ENCODE measurements at regions not wholly inside any gene's neighbourhood (a gene's known extent, or its start where the extent isn't known, plus 50 kb on each side); places are given as distances from the start of the nearest gene placed in this dataset.
"Not testable (repeated sequence)": the region's sequence is repeated elsewhere in the genome, so short reads cannot be mapped to it uniquely, and the experiment has no call there.

DNA sequence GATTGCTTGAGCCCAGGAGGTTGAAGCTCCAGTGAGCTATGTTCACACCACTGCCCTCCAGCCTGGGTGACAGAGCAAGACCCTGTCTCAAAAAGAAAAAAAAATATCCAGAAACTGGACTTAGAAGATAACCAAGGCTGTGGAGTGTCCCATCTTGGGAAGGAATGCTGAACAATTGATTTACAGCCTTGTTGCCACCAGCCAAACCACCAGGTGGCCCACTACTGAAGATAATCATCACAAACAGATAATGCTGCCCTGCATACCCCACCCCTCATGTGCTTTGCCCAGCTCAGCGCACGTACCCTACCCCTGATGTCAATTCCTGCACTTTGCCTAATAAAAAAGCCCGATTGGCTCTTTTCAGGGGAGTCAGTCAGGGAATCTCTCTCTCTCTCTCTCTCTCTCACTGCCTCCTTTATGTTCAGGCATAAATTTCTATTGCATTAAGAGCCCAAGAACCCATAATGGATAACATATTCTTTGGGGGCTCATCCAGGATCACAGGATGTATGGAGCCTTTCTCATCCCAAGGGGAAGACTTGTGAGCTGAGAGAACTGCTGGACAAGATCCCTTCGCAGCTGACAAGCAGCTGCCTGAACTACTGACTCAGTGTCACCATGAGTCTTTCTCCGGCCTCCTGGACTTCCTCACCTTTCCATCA is 166.4 kb downstream of the CD24 start:
- Histone ChIP-seq H3K9ac (ENCODE audit: low read depth, low read length) (no peak overlapping the region), H3K36me3 (ENCODE audit: insufficient read depth, low read depth, low read length) (no peaks in the 10 kb centered on the region), H3K4me1 (ENCODE audit: insufficient read depth, low read length) (peaks cover 20% of the 10 kb centered on the region; the same call in 1 of the 2 replicates), H3K9me3 (ENCODE audit: insufficient read depth, low read depth, low read length) (peaks cover 51% of the 10 kb centered on the region), H3K4me3 (ENCODE audit: low read length) (no peak overlapping the region), H3K27me3 (ENCODE audit: insufficient read depth, low read length) (no peaks in the 10 kb centered on the region), H3K27ac (ENCODE audit: low read length) (no peak overlapping the region)

DNA sequence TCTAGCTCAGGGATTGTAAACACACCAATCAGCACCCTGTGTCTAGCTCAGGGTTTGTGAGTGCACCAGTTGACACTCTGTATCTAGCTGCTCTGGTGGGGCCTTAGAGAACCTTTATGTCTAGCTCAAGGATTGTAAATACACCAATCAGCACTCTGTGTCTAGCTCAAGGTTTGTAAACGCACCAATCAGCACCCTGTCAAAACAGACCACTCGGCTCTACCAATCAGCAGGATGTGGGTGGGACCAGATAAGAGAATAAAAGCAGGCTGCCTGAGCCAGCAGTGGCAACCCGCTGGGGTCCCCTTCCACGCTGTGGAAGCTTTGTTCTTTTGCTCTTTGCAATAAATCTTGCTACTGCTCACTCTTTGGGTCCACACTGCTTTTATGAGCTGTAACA is 168.3 kb downstream of the CD24 start:
- Histone ChIP-seq H3K9me3 (ENCODE audit: insufficient read depth, low read depth, low read length) (peaks cover 42% of the 10 kb centered on the region), H3K4me1 (ENCODE audit: insufficient read depth, low read length) (peaks cover 33% of the 10 kb centered on the region; the same call in 1 of the 2 replicates)
- H3K27me3 ChIP-seq (ENCODE audit: insufficient read depth, low read length); H3K27ac ChIP-seq (ENCODE audit: low read length); H3K4me3 ChIP-seq (ENCODE audit: low read length); H3K9ac ChIP-seq (ENCODE audit: low read depth, low read length); H3K36me3 ChIP-seq (ENCODE audit: insufficient read depth, low read depth, low read length): not testable (repeated sequence)

DNA sequence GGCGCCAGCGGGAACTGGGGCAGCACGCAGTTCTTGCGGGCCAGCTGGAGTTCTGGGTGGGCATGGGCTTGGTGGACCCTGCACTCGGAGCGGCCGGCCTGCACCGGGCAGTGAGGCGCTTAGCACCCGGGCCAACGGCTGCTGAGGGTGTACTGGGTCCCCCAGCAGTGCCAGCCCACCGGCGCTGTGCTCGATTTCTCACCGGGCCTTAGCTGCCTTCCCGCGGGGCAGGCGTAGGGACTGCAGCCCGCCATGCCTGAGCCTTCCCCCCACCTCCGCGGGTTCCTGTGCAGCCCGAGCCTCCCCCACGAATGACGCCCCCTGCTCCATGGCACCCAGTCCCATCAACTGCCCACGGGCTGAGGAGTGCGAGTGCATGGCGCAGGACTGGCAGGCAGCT is 168.8 kb downstream of the CD24 start:
- H3K27ac ChIP-seq (ENCODE audit: low read length): no peak overlapping the region
- H3K27me3 ChIP-seq (ENCODE audit: insufficient read depth, low read length): no peaks in the 10 kb centered on the region
- H3K9me3 ChIP-seq (ENCODE audit: insufficient read depth, low read depth, low read length): peaks cover 37% of the 10 kb centered on the region; the same call in 1 of the 2 replicates
- no peak overlapping the region for H3K4me3 ChIP-seq (ENCODE audit: low read length)
- no peak overlapping the region for H3K9ac ChIP-seq (ENCODE audit: low read depth, low read length)
- H3K4me1 ChIP-seq (ENCODE audit: insufficient read depth, low read length): peaks cover 33% of the 10 kb centered on the region; the same call in 1 of the 2 replicates
- no peaks in the 10 kb centered on the region for H3K36me3 ChIP-seq (ENCODE audit: insufficient read depth, low read depth, low read length)

DNA sequence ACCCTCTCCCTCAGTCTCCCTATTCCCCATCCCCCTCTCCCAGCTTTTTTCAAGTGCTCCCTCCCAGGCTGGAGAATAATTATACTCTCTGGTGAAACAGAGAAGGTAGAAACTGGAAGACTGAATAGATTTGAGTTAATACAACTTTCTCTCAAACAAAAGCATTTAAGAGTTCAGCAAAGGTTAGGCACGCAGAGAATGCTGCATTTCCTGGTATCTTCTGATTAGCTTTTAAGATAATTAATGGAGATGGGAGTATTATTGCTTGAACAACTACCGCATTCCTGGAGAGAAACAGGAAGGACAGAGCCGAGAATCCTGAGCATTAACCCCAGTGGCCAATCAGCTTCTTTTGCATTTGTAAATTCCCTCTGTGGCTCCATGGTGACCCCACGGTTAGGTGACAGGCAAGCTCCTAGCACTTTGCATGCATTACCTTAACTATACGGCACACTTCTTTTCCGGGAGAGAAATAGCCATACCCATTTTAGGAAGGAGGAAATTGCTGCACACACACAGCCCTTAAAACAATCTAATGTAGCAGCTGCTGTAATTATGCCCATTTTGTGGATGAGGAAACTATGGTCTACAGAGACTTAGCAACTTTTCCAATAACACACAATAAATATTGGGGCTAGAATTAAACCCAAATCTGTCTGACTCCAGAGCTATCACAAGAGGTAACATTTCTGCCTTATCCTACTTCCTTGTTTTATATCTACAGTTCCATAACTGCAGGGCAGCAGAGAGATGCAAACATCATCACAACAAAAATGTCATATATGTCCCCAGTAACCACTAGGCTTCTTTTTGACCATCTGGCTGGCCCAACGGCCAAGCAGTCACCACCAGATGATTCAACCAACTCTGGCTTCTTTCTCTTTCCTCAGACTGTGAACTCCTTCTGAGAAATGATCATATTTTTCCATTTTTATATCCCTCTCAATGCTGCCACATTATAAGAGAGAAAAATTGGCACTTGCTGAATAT is 169.9 kb downstream of the CD24 start:
- Histone ChIP-seq H3K27ac (ENCODE audit: low read length) (peak overlapping the region; percentile 66), H3K4me3 (ENCODE audit: low read length) (peak overlapping the region; percentile 40; the same call in 1 of the 2 replicates), H3K36me3 (ENCODE audit: insufficient read depth, low read depth, low read length) (no peaks in the 10 kb centered on the region), H3K4me1 (ENCODE audit: insufficient read depth, low read length) (peaks cover 38% of the 10 kb centered on the region; the same call in 1 of the 2 replicates), H3K9me3 (ENCODE audit: insufficient read depth, low read depth, low read length) (peaks cover 28% of the 10 kb centered on the region; the same call in 1 of the 2 replicates), H3K9ac (ENCODE audit: low read depth, low read length) (peak overlapping the region; percentile 26; the same call in 1 of the 2 replicates), H3K27me3 (ENCODE audit: insufficient read depth, low read length) (no peaks in the 10 kb centered on the region)

- peak overlapping the region; percentile 66 for H3K27ac ChIP-seq (ENCODE audit: low read length)
- H3K36me3 ChIP-seq (ENCODE audit: insufficient read depth, low read depth, low read length): no peaks in the 10 kb centered on the region
- H3K9me3 ChIP-seq (ENCODE audit: insufficient read depth, low read depth, low read length): peaks cover 14% of the 10 kb centered on the region; the same call in 1 of the 2 replicates
- no peaks in the 10 kb centered on the region for H3K27me3 ChIP-seq (ENCODE audit: insufficient read depth, low read length)
- H3K4me3 ChIP-seq (ENCODE audit: low read length): no peak overlapping the region
- H3K4me1 ChIP-seq (ENCODE audit: insufficient read depth, low read length): peaks cover 48% of the 10 kb centered on the region
- H3K9ac ChIP-seq (ENCODE audit: low read depth, low read length): peak overlapping the region; percentile 26; the same call in 1 of the 2 replicates
These were observed 171.3 kb downstream of the CD24 start for GRCh38 chr6:106803188-106803587.

- H3K27me3 ChIP-seq (ENCODE audit: insufficient read depth, low read length): no peaks in the 10 kb centered on the region
- peaks cover 52% of the 10 kb centered on the region for H3K4me1 ChIP-seq (ENCODE audit: insufficient read depth, low read length)
- H3K36me3 ChIP-seq (ENCODE audit: insufficient read depth, low read depth, low read length): no peaks in the 10 kb centered on the region
- H3K4me3 ChIP-seq (ENCODE audit: low read length): no peak overlapping the region
- no peak overlapping the region for H3K9ac ChIP-seq (ENCODE audit: low read depth, low read length)
- H3K27ac ChIP-seq (ENCODE audit: low read length): no peak overlapping the region
- H3K9me3 ChIP-seq (ENCODE audit: insufficient read depth, low read depth, low read length): peaks cover 4% of the 10 kb centered on the region; the same call in 1 of the 2 replicates
These were observed 172.4 kb downstream of the CD24 start for GRCh38 chr6:106802139-106802538.

DNA sequence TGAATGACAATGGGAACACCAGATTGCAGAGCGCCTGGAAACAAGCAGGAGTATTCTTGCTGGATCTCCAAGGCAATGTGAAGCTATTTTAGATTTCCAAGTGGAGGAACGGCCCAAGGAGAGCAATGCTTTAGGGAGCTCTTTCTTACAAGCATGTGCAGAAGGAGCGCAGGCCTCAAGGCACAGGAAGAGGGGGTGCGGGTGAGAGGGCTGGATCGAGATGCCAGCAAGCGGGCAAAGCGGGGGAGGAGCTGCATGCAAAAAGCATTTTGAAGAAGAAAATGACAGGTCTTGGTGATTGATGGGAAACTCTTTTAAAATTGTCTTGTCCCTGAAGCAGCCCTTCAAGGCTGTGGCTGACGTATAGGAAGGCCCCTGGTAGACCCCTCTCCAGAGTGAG is 171.9 kb downstream of the QRSL1 start:
- Histone ChIP-seq H3K4me3 (ENCODE audit: low read length) (no peak overlapping the region), H3K27me3 (ENCODE audit: insufficient read depth, low read length) (no peaks in the 10 kb centered on the region), H3K4me1 (ENCODE audit: insufficient read depth, low read length) (peaks cover 52% of the 10 kb centered on the region), H3K36me3 (ENCODE audit: insufficient read depth, low read depth, low read length) (no peaks in the 10 kb centered on the region), H3K9me3 (ENCODE audit: insufficient read depth, low read depth, low read length) (no peaks in the 10 kb centered on the region), H3K9ac (ENCODE audit: low read depth, low read length) (no peak overlapping the region), H3K27ac (ENCODE audit: low read length) (no peak overlapping the region)

- peaks cover 52% of the 10 kb centered on the region for H3K4me1 ChIP-seq (ENCODE audit: insufficient read depth, low read length)
- H3K36me3 ChIP-seq (ENCODE audit: insufficient read depth, low read depth, low read length): no peaks in the 10 kb centered on the region
- no peak overlapping the region for H3K27ac ChIP-seq (ENCODE audit: low read length)
These were observed 171.0 kb downstream of the QRSL1 start for GRCh38 chr6:106800379-106800778.

GRCh38 chr6:106799031-106799894 is 169.9 kb downstream of the QRSL1 start:
- no peak overlapping the region for H3K9ac ChIP-seq (ENCODE audit: low read depth, low read length)
- H3K27me3 ChIP-seq (ENCODE audit: insufficient read depth, low read length): no peaks in the 10 kb centered on the region
- no peaks in the 10 kb centered on the region for H3K36me3 ChIP-seq (ENCODE audit: insufficient read depth, low read depth, low read length)
- peaks cover 44% of the 10 kb centered on the region for H3K4me1 ChIP-seq (ENCODE audit: insufficient read depth, low read length)
- no peak overlapping the region for H3K4me3 ChIP-seq (ENCODE audit: low read length)
- no peaks in the 10 kb centered on the region for H3K9me3 ChIP-seq (ENCODE audit: insufficient read depth, low read depth, low read length)
- peak overlapping the region; percentile 22 for H3K27ac ChIP-seq (ENCODE audit: low read length)

More at GRCh38 chr6:106800379-106800778, 171.0 kb downstream of the QRSL1 start:
- Histone ChIP-seq H3K9ac (ENCODE audit: low read depth, low read length) (no peak overlapping the region), H3K9me3 (ENCODE audit: insufficient read depth, low read depth, low read length) (no peaks in the 10 kb centered on the region), H3K27me3 (ENCODE audit: insufficient read depth, low read length) (no peaks in the 10 kb centered on the region), H3K4me3 (ENCODE audit: low read length) (no peak overlapping the region)

DNA sequence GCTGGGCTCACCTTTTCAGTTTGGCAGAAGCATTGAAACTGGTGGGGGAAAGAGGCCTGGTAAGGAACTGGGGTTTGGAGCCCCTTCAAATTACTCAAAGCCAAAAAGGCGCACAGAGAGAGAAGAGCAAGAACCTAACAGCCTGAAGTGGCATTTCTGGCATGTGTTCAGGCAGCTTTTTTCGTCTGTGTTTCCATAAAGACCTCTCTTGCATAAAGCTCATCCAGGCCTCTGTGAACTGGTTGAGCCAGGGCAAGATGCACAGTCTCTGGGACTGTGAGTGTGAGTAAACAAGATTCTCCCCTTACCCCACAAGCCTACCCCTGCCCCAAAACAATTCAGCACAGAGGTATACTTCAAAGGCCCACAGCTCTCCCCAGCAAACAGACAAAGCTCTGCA is 167.8 kb downstream of the QRSL1 start:
- Histone ChIP-seq H3K36me3 (ENCODE audit: insufficient read depth, low read depth, low read length) (no peaks in the 10 kb centered on the region), H3K27me3 (ENCODE audit: insufficient read depth, low read length) (no peaks in the 10 kb centered on the region), H3K9me3 (ENCODE audit: insufficient read depth, low read depth, low read length) (no peaks in the 10 kb centered on the region), H3K9ac (ENCODE audit: low read depth, low read length) (no peak overlapping the region), H3K4me1 (ENCODE audit: insufficient read depth, low read length) (peaks cover 28% of the 10 kb centered on the region), H3K27ac (ENCODE audit: low read length) (no peak overlapping the region), H3K4me3 (ENCODE audit: low read length) (no peak overlapping the region)

DNA sequence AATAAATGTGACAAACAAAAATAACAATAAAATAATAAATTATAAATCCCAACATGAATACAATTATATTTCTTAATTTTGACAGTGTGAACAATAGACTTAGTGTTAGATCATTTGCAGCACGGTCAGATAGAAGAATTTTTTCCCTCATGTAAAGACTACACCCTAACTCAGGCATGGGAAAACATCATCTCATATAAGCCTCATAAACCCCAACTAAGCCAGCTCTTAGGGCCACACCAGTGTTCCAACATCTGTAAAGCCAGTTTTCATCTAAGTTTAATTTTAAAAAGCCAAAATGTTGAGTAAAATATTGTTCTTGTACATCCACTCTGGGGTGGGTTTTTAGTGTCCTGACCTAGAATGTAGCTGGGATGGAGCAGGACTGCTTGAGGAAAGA is 167.4 kb downstream of the QRSL1 start:
- Histone ChIP-seq H3K4me3 (ENCODE audit: low read length) (no peak overlapping the region), H3K4me1 (ENCODE audit: insufficient read depth, low read length) (peaks cover 24% of the 10 kb centered on the region), H3K27me3 (ENCODE audit: insufficient read depth, low read length) (no peaks in the 10 kb centered on the region), H3K9ac (ENCODE audit: low read depth, low read length) (no peak overlapping the region), H3K36me3 (ENCODE audit: insufficient read depth, low read depth, low read length) (no peaks in the 10 kb centered on the region), H3K9me3 (ENCODE audit: insufficient read depth, low read depth, low read length) (no peaks in the 10 kb centered on the region), H3K27ac (ENCODE audit: low read length) (no peak overlapping the region)
